Naive thymus-derived CD4-positive, alpha-beta T cell (primary cell): ENCODE measurements at regions not wholly inside any gene's neighbourhood (a gene's known extent, or its start where the extent isn't known, plus 50 kb on each side); places are given as distances from the start of the nearest gene placed in this dataset.

Source experiments
- ATAC-seq: fragments of 150-1000 bp; cut with Tn5 transposase; 2 replicates; pipeline ENCODE4 v1.10.0; 2021; ENCODE audit warnings: mild to moderate bottlenecking, moderate library complexity
- CTCF ChIA-PET: fragments of 350-600 bp; sonication (Branson Sonifier 250); formaldehyde crosslinking; loops from one replicate; lab custom pipeline; 2021; ENCODE audit warnings: antibody characterized with exemption; lab: Charles Lee
- POLR2A ChIA-PET: fragments of 350-600 bp; sonication (Branson Sonifier 250); formaldehyde crosslinking; loops from one replicate; lab custom pipeline; 2021; ENCODE audit warnings: antibody characterized with exemption, inconsistent platforms; lab: Charles Lee
- DNase-seq, 9 donors: peaks; one replicate each; pipeline versions ENCODE4 v3.0.0 to v3.0.0-alpha.2; 2020 to 2022; ENCODE audit warnings: mixed read lengths in 1 of 9
- H3K27ac ChIP-seq: one replicate; pipeline ENCODE4 v1.7.0; 2013; ENCODE audit warnings: mild to moderate bottlenecking, low read depth, low read length, moderate library complexity
- H3K27me3 ChIP-seq, 2 donors: one replicate each; pipeline ENCODE4 v1.7.0; 2013; ENCODE audit warnings: low read length in 2 of 2, mild to moderate bottlenecking in 2 of 2, moderate library complexity in 2 of 2; ENCODE audit not compliant: control insufficient read depth in 2 of 2, insufficient read depth in 2 of 2
- H3K36me3 ChIP-seq, 3 experiments: 1 replicate in 2 of 3; 2 replicates in 1 of 3; pipeline ENCODE4 v1.7.0; 2013; ENCODE audit warnings: low read length in 3 of 3, mild to moderate bottlenecking in 3 of 3, moderate library complexity in 1 of 3; ENCODE audit not compliant: insufficient read depth in 3 of 3, control insufficient read depth in 2 of 3
- H3K4me1 ChIP-seq, 2 donors: one replicate each; pipeline ENCODE4 v1.7.0; 2013; ENCODE audit warnings: low read length in 2 of 2, mild to moderate bottlenecking in 2 of 2, moderate library complexity in 1 of 2; ENCODE audit not compliant: control insufficient read depth in 2 of 2, insufficient read depth in 2 of 2
- H3K4me3 ChIP-seq: 2 replicates; pipeline ENCODE4 v1.7.0; 2013; ENCODE audit warnings: mild to moderate bottlenecking, low read length
- H3K9me3 ChIP-seq, 3 experiments: 1 replicate in 2 of 3; 2 replicates in 1 of 3; pipeline ENCODE4 v1.7.0; 2013; ENCODE audit warnings: low read length in 3 of 3; ENCODE audit not compliant: control insufficient read depth in 2 of 3
- H3K27ac Mint-ChIP-seq, 9 donors: one replicate each; pipeline ENCODE4 v1.8.0; 2020 to 2022; ENCODE audit warnings: mixed read lengths in 9 of 9, mild to moderate bottlenecking in 8 of 9, moderate library complexity in 5 of 9, inconsistent platforms in 2 of 9
- H3K27me3 Mint-ChIP-seq, 5 donors: one replicate each; pipeline ENCODE4 v1.8.0; 2021 to 2022; ENCODE audit warnings: mixed read lengths in 5 of 5, mild to moderate bottlenecking in 1 of 5
- H3K36me3 Mint-ChIP-seq, 5 donors: one replicate each; pipeline ENCODE4 v1.8.0; 2020 to 2022; ENCODE audit warnings: mixed read lengths in 5 of 5, mild to moderate bottlenecking in 3 of 5, inconsistent platforms in 1 of 5
- H3K4me1 Mint-ChIP-seq, 7 donors: one replicate each; pipeline ENCODE4 v1.8.0; 2020 to 2022; ENCODE audit warnings: mixed read lengths in 7 of 7, mild to moderate bottlenecking in 3 of 7, inconsistent platforms in 1 of 7
- H3K4me3 Mint-ChIP-seq, 10 donors: one replicate each; pipeline ENCODE4 v1.8.0; 2020 to 2022; ENCODE audit warnings: mild to moderate bottlenecking in 10 of 10, mixed read lengths in 10 of 10, moderate library complexity in 6 of 10, inconsistent platforms in 2 of 10
- H3K9me3 Mint-ChIP-seq, 11 donors: one replicate each; pipeline ENCODE4 v1.8.0; 2020 to 2022; ENCODE audit warnings: mixed read lengths in 11 of 11, mild to moderate bottlenecking in 4 of 11, inconsistent platforms in 1 of 11, moderate library complexity in 1 of 11
- intact Hi-C, 2 donors: fragments of 100-400 bp; cut with micrococcal nuclease; formaldehyde crosslinking; loops; one replicate each; pipeline ENCODE4 v1.15.1; 2023

DNA sequence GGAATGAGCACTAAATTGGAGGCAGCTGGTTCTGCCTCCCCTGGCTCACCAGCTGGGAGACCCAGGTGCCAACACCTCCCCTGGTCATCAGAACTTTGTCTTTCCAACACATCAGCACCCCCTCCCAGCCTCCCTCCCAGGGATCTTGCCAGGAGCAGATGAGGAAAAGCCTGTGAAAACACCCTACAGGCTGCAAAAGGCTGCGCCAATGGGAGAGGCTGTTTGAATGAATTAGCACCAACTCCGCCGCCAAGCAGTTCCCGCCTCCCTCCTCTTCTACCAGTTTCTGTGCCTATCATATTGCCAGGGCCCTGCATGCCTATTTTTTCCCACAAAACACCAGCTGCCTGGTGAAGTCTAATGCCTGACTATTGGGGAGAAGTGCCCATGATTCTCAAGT, 137.0 kb downstream of the AIPL1 start:
- Histone ChIP-seq H3K27me3 (no peaks in the 10 kb centered on the region), H3K4me3 (no peak overlapping the region), H3K9me3 (no peaks in the 10 kb centered on the region), H3K36me3 (no peaks in the 10 kb centered on the region), H3K4me1 (no peaks in the 10 kb centered on the region), H3K27ac (no peak overlapping the region)
- Mint-ChIP-seq H3K4me3 (no peak overlapping the region), H3K36me3 (no peaks in the 10 kb centered on the region), H3K27me3 (peaks cover 0 to 48% (median 38%) of the 10 kb centered on the region in 5 donors), H3K4me1 (no peaks in the 10 kb centered on the region), H3K27ac (no peak overlapping the region), H3K9me3 (peaks cover 0 to 5% (median 0%) of the 10 kb centered on the region in 11 donors)
- intact Hi-C loops, result no loop called here
- ATAC-seq (no peak), DNase-seq (no peak)
- ChIA-PET CTCF (interaction anchor here (0.5 kb wide), 1 partner anchor 30 kb away, joined by 4 read pairs; no protein-coding TSS in a partner anchor), POLR2A (no interaction called here)

- DNase-seq (no peak), ATAC-seq (no peak)
- Mint-ChIP-seq H3K9me3 (peaks cover 0 to 5% (median 0%) of the 10 kb centered on the region in 11 donors), H3K4me1 (no peaks in the 10 kb centered on the region), H3K36me3 (no peaks in the 10 kb centered on the region), H3K4me3 (no peak overlapping the region), H3K27me3 (peaks cover 0 to 47% (median 41%) of the 10 kb centered on the region in 5 donors), H3K27ac (no peak overlapping the region)
- ChIA-PET CTCF (no interaction called here), POLR2A (no interaction called here)
- Histone ChIP-seq H3K36me3 (no peaks in the 10 kb centered on the region), H3K27me3 (no peaks in the 10 kb centered on the region), H3K9me3 (no peaks in the 10 kb centered on the region), H3K27ac (no peak overlapping the region), H3K4me1 (no peaks in the 10 kb centered on the region), H3K4me3 (no peak overlapping the region)
- intact Hi-C loops, result no loop called here
Observed at GRCh38 chr17:6297119-6297518, 137.8 kb downstream of the AIPL1 start.

GRCh38 chr17:6290488-6291196, 144.3 kb downstream of the AIPL1 start:
- Histone ChIP-seq H3K27me3 (no peaks in the 10 kb centered on the region), H3K9me3 (no peaks in the 10 kb centered on the region), H3K27ac (no peak overlapping the region), H3K36me3 (no peaks in the 10 kb centered on the region), H3K4me1 (no peaks in the 10 kb centered on the region), H3K4me3 (no peak overlapping the region)
- CTCF ChIA-PET, result no interaction called here
- intact Hi-C loops, result no loop called here
- POLR2A ChIA-PET, result no interaction called here
- DNase-seq (no peak), ATAC-seq (no peak)
- Mint-ChIP-seq H3K4me3 (no peak overlapping the region), H3K27me3 (peaks cover 0 to 26% (median 19%) of the 10 kb centered on the region in 5 donors), H3K27ac (no peak overlapping the region), H3K4me1 (no peaks in the 10 kb centered on the region), H3K9me3 (peaks cover 0 to 3% (median 0%) of the 10 kb centered on the region in 11 donors), H3K36me3 (no peaks in the 10 kb centered on the region)

DNA sequence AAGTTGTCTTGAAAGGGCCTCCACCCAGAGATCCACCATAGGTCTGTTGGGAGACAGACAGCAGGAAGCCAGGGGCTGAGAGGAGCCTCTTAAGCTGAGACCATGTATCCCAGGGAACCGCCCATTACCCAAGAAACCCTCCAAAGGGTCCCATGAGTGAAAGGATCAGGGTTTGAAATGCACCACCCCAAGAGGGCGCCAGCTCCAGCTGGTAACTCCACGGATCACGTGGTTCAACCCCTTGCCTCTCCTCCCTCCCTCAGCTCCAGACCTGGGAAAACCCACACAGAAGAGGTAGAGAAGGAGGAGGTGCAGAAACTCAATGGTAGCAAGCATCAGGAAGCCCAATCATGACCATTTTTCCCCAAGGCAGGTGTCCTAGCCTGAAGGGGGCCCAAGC, 148.7 kb downstream of the AIPL1 start:
- H3K27me3 Mint-ChIP-seq, result peaks cover 0 to 15% (median 5%) of the 10 kb centered on the region in 5 donors
- no peak overlapping the region for H3K4me3 Mint-ChIP-seq
- no peaks in the 10 kb centered on the region for H3K9me3 ChIP-seq
- no peak overlapping the region for H3K4me3 ChIP-seq
- DNase-seq (no peak), ATAC-seq (no peak)
- intact Hi-C loops, result no loop called here
- CTCF ChIA-PET, result interaction anchor here (0.5 kb wide), 1 partner anchor 694 kb away, joined by 4 read pairs; no protein-coding TSS in a partner anchor
- H3K4me1 Mint-ChIP-seq, result no peaks in the 10 kb centered on the region
- no peaks in the 10 kb centered on the region for H3K4me1 ChIP-seq
- H3K27me3 ChIP-seq, result no peaks in the 10 kb centered on the region
- H3K36me3 ChIP-seq, result no peaks in the 10 kb centered on the region
- no peak overlapping the region for H3K27ac ChIP-seq
- H3K27ac Mint-ChIP-seq, result no peak overlapping the region
- POLR2A ChIA-PET, result no interaction called here
- no peaks in the 10 kb centered on the region for H3K36me3 Mint-ChIP-seq
- H3K9me3 Mint-ChIP-seq, result peaks cover 0 to 2% (median 0%) of the 10 kb centered on the region in 11 donors

DNA sequence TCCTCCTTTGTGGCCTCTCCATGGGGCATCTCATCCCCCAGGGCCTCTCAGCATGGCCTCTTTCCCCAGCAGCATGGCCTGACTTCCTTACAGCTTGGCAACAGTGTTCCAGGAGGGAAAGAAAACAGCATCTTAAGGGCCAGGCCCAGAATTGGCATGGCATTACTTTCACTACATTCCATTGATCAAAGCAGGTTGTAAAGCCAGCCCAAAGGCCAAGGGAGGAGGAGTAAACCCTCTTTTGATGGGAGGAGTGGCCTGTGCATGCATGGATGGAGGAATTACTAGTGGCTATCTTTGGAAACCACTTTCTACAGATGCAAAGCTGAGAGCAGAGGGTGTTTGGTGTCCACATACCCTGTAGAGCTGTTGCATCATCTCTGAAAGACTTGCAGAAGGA, 149.4 kb downstream of the AIPL1 start:
- peaks cover 0 to 3% (median 0%) of the 10 kb centered on the region in 5 donors for H3K36me3 Mint-ChIP-seq
- DNase-seq, result no peak
- peaks cover 4 to 22% (median 9%) of the 10 kb centered on the region in 5 donors for H3K27me3 Mint-ChIP-seq
- H3K4me3 Mint-ChIP-seq, result no peak overlapping the region
- Histone ChIP-seq H3K9me3 (no peaks in the 10 kb centered on the region), H3K4me1 (no peaks in the 10 kb centered on the region), H3K27ac (no peak overlapping the region), H3K4me3 (no peak overlapping the region), H3K36me3 (no peaks in the 10 kb centered on the region), H3K27me3 (no peaks in the 10 kb centered on the region)
- H3K9me3 Mint-ChIP-seq, result peaks cover 0 to 2% (median 0%) of the 10 kb centered on the region in 11 donors
- ChIA-PET CTCF (no interaction called here), POLR2A (no interaction called here)
- H3K27ac Mint-ChIP-seq, result no peak overlapping the region
- no peaks in the 10 kb centered on the region for H3K4me1 Mint-ChIP-seq
- intact Hi-C loops, result no loop called here
- ATAC-seq, result no peak

- no peaks in the 10 kb centered on the region for H3K27me3 ChIP-seq
- H3K36me3 Mint-ChIP-seq, result peaks cover 0 to 3% (median 0%) of the 10 kb centered on the region in 5 donors
- H3K27ac Mint-ChIP-seq, result no peak overlapping the region
- no peak overlapping the region for H3K27ac ChIP-seq
- H3K36me3 ChIP-seq, result no peaks in the 10 kb centered on the region
- POLR2A ChIA-PET, result no interaction called here
- no peak overlapping the region for H3K4me3 ChIP-seq
- no peak overlapping the region for H3K4me3 Mint-ChIP-seq
- intact Hi-C loops, result no loop called here
- no peaks in the 10 kb centered on the region for H3K4me1 ChIP-seq
- CTCF ChIA-PET, result no interaction called here
- no peak for DNase-seq
- H3K9me3 ChIP-seq, result no peaks in the 10 kb centered on the region
- H3K4me1 Mint-ChIP-seq, result no peaks in the 10 kb centered on the region
- no peak for ATAC-seq
- peaks cover 4 to 45% (median 13%) of the 10 kb centered on the region in 5 donors for H3K27me3 Mint-ChIP-seq
- peaks cover 0 to 2% (median 0%) of the 10 kb centered on the region in 11 donors for H3K9me3 Mint-ChIP-seq
Observed at GRCh38 chr17:6279659-6280058, 155.3 kb downstream of the AIPL1 start.

- peaks cover 0 to 2% (median 0%) of the 10 kb centered on the region in 11 donors for H3K9me3 Mint-ChIP-seq
- Histone ChIP-seq H3K27ac (no peak overlapping the region), H3K4me1 (no peaks in the 10 kb centered on the region), H3K27me3 (no peaks in the 10 kb centered on the region), H3K36me3 (no peaks in the 10 kb centered on the region), H3K4me3 (no peak overlapping the region), H3K9me3 (no peaks in the 10 kb centered on the region)
- ChIA-PET POLR2A (no interaction called here), CTCF (no interaction called here)
- intact Hi-C loops, result no loop called here
- no peak overlapping the region for H3K27ac Mint-ChIP-seq
- peaks cover 0 to 3% (median 0%) of the 10 kb centered on the region in 5 donors for H3K36me3 Mint-ChIP-seq
- H3K4me1 Mint-ChIP-seq, result no peaks in the 10 kb centered on the region
- no peak for ATAC-seq
- no peak for DNase-seq
- peaks cover 0 to 45% (median 13%) of the 10 kb centered on the region in 5 donors for H3K27me3 Mint-ChIP-seq
- no peak overlapping the region for H3K4me3 Mint-ChIP-seq
Observed at GRCh38 chr17:6278376-6278775, 156.5 kb downstream of the AIPL1 start.
